HCT116 (cell line): ENCODE measurements at regions not wholly inside any gene's neighbourhood (a gene's known extent, or its start where the extent isn't known, plus 50 kb on each side); places are given as distances from the start of the nearest gene placed in this dataset.

ENCODE experiments used
- ATF3 ChIP-seq: IDR thresholded peaks from 2 replicates; pipeline ENCODE4 v1.6.1; 2012
- CEBPB ChIP-seq: IDR thresholded peaks from 2 replicates; pipeline ENCODE4 v1.6.1; 2012; ENCODE audit warnings: low read depth
- CTCF ChIP-seq, 3 experiments: fragments of 200-600 bp in 1 of 3; sonication (generic) in 1 of 3; IDR thresholded peaks in 2 of 3; conservative IDR thresholded peaks in 1 of 3; 2 replicates each; pipeline ENCODE4 v1.5.1; 2012 to 2017; ENCODE audit warnings: low read depth in 2 of 3, low read length in 2 of 3, antibody characterized with exemption in 1 of 3, borderline replicate concordance in 1 of 3, control low read depth in 1 of 3, mild to moderate bottlenecking in 1 of 3, mixed read lengths in 1 of 3, mixed run types in 1 of 3, moderate library complexity in 1 of 3; ENCODE audit not compliant: insufficient read depth in 1 of 3
- EGR1 ChIP-seq: IDR thresholded peaks from 2 replicates; pipeline ENCODE4 v1.6.1; 2012; ENCODE audit warnings: low read depth
- EZH2 ChIP-seq: fragments of 200-600 bp; sonication (generic); IDR thresholded peaks from 2 replicates; pipeline ENCODE4 v1.6.1; 2017; ENCODE audit warnings: antibody characterized with exemption, mixed run types
- JUND ChIP-seq: IDR thresholded peaks from 2 replicates; pipeline ENCODE4 v1.6.1; 2012
- MAX ChIP-seq: IDR thresholded peaks from 2 replicates; pipeline ENCODE4 v1.6.1; 2012
- POLR2A ChIP-seq: IDR thresholded peaks from 2 replicates; pipeline ENCODE4 v1.7.0; 2011; ENCODE audit warnings: borderline replicate concordance; ENCODE audit not compliant: insufficient read depth, insufficient read length; ENCODE audit errors: extremely low read depth
- POLR2AphosphoS5 ChIP-seq: IDR thresholded peaks from 2 replicates; pipeline ENCODE4 v1.6.1; 2011; ENCODE audit warnings: mild to moderate bottlenecking, low read depth, low read length, moderate library complexity
- REST ChIP-seq: IDR thresholded peaks from 2 replicates; pipeline ENCODE4 v1.6.1; 2012; ENCODE audit warnings: low read depth
- YY1 ChIP-seq: IDR thresholded peaks from 2 replicates; pipeline ENCODE4 v1.6.1; 2011; ENCODE audit warnings: low read length, low read depth, moderate library complexity, mild to moderate bottlenecking; ENCODE audit not compliant: insufficient replicate concordance; ENCODE audit errors: extremely low read depth
- ZBTB33 ChIP-seq: IDR thresholded peaks from 2 replicates; pipeline ENCODE4 v1.6.1; 2011; ENCODE audit warnings: mild to moderate bottlenecking, low read length, moderate library complexity; ENCODE audit not compliant: insufficient replicate concordance; ENCODE audit errors: extremely low read depth
- ZFX ChIP-seq: fragments of 450-650 bp; IDR thresholded peaks from 2 replicates; pipeline ENCODE4 v1.6.1; 2017

- peak in 2 of 3 experiments; percentile 66 to 82; a peak in 4 of 6 replicates for TF ChIP-seq CTCF (IDR thresholded peaks at IDR 0.05 in 2 of 3, conservative IDR thresholded peaks at IDR 0.05 in 1 of 3; ENCODE audit: borderline replicate concordance in 1 of 3, insufficient read depth in 1 of 3, low read depth in 2 of 3, low read length in 2 of 3)
- TF ChIP-seq ATF3, result no peak
- TF ChIP-seq POLR2AphosphoS5, result no peak
- TF ChIP-seq POLR2A, result no peak
- no peak for TF ChIP-seq JUND
- TF ChIP-seq ZFX, result no peak
- no peak for TF ChIP-seq YY1
- TF ChIP-seq EGR1, result no peak
- TF ChIP-seq CEBPB, result no peak
- TF ChIP-seq ZBTB33, result no peak
- no peak for TF ChIP-seq MAX
- TF ChIP-seq EZH2, result no peak
- TF ChIP-seq REST, result no peak
Observed at GRCh38 chr1:192477630-192478029, 97.9 kb upstream of the RGS1 start.
